GM13977 (cell line): ENCODE measurements at regions not wholly inside any gene's neighbourhood (a gene's known extent, or its start where the extent isn't known, plus 50 kb on each side); places are given as distances from the start of the nearest gene placed in this dataset.

ENCODE experiments used
- DNase-seq: peaks from one replicate; pipeline ENCODE4 v3.0.0; 2012; ENCODE audit warnings: low spot score
- in situ Hi-C: fragments of 300-500 bp; cut with MboI; formaldehyde crosslinking; loops from one replicate; pipeline ENCODE4 v1.12.0; 2022; ENCODE audit warnings: low sequenced_read_pairs, low pct_unique_long_range_greater_than_20kb, mixed read lengths, inconsistent platforms; ENCODE audit not compliant: unreplicated experiment
- TF ChIP-seq, protein P1 (sequence below): IDR thresholded peaks from 2 replicates; pipeline ENCODE4 v1.5.1; 2012; ENCODE audit warnings: mild to moderate bottlenecking, control low read depth; ENCODE audit not compliant: insufficient read depth; ENCODE audit errors: extremely low read depth, missing control alignments

DNA sequence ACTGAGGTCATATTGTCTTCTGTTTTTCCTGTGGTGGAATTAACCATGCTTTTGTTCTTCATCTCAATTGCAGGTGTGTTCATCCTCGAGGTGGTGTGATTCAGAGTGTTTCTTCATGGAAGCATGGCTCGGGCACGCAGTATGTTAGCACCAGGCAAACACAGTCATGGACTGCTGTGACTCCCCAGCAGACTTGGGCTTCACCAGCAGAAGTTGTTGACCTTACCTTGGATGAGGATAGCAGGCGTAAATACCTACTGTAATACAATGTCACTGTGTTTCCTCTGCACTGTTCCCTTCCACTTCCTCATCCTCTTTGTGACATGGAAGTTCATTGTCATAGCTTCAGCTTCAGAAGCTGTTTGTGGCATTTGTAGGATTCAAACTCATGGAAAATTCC, 158.7 kb downstream of the HAUS1 start:
- in situ Hi-C loops = no loop called here
- TF ChIP-seq, protein P1, sequence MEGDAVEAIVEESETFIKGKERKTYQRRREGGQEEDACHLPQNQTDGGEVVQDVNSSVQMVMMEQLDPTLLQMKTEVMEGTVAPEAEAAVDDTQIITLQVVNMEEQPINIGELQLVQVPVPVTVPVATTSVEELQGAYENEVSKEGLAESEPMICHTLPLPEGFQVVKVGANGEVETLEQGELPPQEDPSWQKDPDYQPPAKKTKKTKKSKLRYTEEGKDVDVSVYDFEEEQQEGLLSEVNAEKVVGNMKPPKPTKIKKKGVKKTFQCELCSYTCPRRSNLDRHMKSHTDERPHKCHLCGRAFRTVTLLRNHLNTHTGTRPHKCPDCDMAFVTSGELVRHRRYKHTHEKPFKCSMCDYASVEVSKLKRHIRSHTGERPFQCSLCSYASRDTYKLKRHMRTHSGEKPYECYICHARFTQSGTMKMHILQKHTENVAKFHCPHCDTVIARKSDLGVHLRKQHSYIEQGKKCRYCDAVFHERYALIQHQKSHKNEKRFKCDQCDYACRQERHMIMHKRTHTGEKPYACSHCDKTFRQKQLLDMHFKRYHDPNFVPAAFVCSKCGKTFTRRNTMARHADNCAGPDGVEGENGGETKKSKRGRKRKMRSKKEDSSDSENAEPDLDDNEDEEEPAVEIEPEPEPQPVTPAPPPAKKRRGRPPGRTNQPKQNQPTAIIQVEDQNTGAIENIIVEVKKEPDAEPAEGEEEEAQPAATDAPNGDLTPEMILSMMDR = no peak
- DNase-seq = no peak

DNA sequence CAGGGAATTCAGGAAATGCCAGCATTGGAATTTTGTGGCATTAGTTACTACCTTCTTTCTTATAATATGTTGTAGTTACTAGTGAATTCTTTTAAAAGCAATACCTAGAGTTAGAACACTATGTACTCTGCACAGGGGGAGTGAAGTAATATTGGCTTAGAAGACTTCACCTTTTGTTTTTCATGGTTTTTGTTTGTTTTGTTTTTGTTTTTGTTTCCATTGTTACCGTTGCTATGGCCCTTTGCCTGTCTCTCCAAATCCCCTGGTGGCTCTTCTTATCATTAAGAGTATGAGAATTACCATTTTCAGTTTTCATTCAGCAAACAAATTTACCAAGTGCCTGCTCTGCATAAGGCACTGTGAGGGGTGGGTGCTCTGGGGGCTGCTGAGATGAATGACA, 160.1 kb downstream of the HAUS1 start:
- in situ Hi-C loops = no loop called here
- TF ChIP-seq, protein P1 = no peak
- DNase-seq = peak; percentile 12

DNA sequence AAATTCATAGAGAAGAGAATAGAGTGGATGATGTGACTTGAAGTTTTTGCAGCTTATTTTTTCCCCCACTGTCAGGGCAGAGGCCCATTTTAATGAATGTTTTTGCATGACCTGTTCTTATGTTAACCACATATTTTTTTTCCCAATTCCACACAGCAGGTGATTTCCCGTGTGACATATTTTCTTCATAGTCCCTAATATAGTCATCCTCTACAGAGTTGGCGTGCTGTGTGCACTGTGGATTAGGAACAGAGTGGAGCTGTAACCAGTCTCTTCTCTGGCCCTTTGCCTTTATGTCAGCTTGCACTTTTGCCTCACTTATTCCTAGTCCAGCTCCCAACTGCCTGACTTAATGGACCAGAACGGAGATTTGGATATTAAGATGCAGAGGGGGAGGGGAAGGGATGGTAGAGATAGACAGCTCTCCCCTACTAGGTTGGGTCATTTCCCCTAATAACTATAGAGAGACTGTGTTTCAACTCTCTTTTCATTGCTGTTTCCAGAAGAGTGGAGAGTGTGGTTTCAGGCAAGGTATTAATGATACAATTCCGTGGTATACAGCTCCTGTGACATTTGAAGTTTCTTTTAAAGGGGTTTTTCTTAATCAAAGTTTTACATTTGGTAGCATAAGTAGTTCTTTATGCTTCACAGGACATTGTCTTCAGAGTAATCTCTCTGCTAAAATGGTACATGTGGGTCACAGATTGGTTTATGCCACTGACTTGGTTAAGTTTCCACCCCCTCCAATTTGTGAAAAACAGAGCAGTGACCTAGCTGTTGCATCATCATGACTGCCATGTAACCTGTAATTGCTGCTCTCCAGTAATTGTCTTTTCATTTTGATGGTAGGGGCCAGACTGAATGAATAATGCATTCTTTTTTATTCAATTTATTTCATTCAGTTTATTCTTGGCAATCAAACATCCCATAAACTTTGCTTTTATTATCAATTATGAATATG, 161.3 kb downstream of the HAUS1 start:
- TF ChIP-seq, protein P1 = no peak
- DNase-seq = no peak
- in situ Hi-C loops = no loop called here

DNA sequence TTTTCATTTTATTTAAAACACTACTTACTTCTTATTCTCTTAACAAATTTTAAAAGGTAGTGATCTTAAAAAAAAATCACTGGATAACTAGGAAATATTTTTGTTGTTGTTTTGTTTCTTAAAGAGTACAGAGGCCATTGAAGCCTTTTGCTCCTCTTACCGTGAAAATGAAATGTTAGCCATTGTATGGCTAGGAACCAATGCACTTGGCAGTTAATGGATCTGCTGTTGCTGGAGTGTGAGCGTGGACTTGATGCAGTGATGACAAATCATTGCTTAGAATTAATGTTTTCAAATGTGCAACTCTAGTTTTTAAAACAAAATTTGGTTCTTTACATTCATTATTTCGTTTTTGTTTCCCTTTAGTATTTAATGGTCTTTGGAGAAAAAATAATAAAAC, 162.3 kb downstream of the HAUS1 start:
- in situ Hi-C loops = no loop called here
- no peak for DNase-seq
- TF ChIP-seq, protein P1 = no peak

DNA sequence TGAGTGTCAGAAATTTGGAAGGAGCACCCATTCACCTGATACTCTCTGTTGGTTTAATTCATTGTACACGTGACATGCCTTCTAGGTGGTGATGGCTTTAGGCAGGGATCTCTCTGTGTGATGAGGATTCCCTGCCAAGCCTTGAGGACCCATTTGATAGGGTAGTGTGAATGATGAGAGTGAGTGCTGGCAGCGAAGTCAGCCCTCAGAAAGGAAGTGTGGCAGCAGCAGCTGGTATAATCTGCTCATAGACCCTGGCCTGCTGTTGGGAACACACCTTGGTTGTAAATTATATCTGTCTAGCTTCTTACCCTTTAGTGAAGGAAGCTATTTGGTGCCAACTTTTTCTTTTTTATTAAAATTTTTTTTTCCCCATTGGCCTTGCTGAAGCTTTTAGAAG, 164.5 kb downstream of the HAUS1 start:
- DNase-seq = no peak
- TF ChIP-seq, protein P1 = no peak
- in situ Hi-C loops = no loop called here

DNA sequence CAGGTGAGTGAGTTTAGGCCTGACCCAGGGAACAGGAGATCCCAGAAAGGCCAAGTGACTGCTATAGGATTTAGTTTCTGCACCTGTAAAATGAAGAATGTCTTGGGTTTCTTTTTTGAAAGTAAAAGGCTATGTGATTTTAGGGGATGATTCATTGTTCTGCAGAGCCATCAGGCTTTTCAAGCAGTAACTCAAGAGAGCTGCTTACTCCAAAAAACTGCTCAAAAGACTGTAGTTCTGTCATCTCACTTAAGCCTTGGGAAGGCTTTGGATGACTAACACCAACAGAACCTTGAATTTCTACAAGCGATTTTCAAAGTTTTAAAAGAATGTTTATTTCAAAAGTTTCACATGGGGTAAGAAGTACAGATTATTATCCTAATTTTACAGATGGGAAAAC, 165.1 kb downstream of the HAUS1 start:
- no peak for DNase-seq
- TF ChIP-seq, protein P1 = no peak
- in situ Hi-C loops = no loop called here
